Coronary artery (tissue), 2 donors: ENCODE measurements at regions not wholly inside any gene's neighbourhood (a gene's known extent, or its start where the extent isn't known, plus 50 kb on each side); places are given as distances from the start of the nearest gene placed in this dataset.
"Not testable (repeated sequence)": the region's sequence is repeated elsewhere in the genome, so short reads cannot be mapped to it uniquely, and the experiment has no call there.

Experiments used
- DNase-seq: peaks from one replicate; pipeline ENCODE4 v3.0.0-alpha.2; 2017; ENCODE audit warnings: low spot score
- H3K27ac ChIP-seq, 2 donors: fragments of 200-600 bp; sonication (generic); one replicate each; pipeline ENCODE4 v1.5.1; 2016 to 2019
- H3K4me3 ChIP-seq: fragments of 200-600 bp; sonication (generic); 2 replicates; pipeline ENCODE4 v1.5.1; 2016; ENCODE audit warnings: mild to moderate bottlenecking, moderate library complexity
- CTCF ChIP-seq: fragments of 200-600 bp; sonication (generic); IDR thresholded peaks from one replicate; pipeline ENCODE4 v1.5.1; 2019; ENCODE audit warnings: antibody characterized with exemption

GRCh38 chr4:19496756-19497155 lies 754.9 kb upstream of the SLIT2 start:
- no peak for DNase-seq
- no peak for TF ChIP-seq CTCF
- no peak overlapping the region for H3K4me3 ChIP-seq
- no peak overlapping the region for H3K27ac ChIP-seq

- TF ChIP-seq CTCF = no peak
- Histone ChIP-seq H3K27ac (no peak overlapping the region), H3K4me3 (no peak overlapping the region)
- DNase-seq = no peak
Observed at GRCh38 chr4:19494961-19495360, 756.7 kb upstream of the SLIT2 start.

DNA sequence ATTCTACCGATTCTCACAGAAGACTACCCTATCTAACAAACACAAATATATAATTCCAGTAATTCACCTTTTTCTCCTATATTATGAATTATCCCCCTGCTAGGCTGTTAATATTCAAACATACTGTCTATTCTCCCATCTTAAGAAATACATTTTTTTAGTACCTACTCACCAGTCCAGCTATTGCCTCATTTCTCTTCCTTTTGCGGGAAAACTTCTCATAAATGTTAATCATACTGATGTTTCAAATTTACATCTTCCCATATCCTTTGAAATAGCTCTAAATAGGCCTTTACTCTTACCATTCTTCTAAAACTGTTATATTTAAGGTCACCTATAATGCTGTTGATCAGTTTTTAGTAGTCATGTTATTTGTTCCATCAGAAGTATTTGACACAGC lies 759.1 kb upstream of the SLIT2 start:
- no peak for TF ChIP-seq CTCF
- Histone ChIP-seq H3K4me3 (no peak overlapping the region), H3K27ac (no peak overlapping the region)
- no peak for DNase-seq

DNA sequence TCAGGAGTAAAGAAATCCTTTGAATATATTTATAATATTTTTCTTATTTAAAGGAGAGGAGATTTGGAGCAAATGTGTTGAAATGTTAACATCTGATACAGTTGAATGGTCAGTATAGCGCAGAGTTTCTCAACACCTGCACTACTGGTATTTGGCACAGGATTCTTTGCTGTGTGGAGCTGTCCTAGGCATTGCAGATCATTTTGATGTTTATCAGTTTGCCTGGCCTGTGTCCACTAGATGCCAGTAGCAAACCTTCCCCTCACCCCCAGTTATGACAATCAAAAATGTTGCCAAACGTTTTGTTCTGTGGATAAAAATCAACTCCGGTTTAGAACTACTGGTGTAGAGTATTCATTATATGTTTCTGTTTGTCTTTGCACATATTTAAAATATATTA lies 765.3 kb upstream of the SLIT2 start:
- no peak overlapping the region for H3K27ac ChIP-seq
- no peak overlapping the region for H3K4me3 ChIP-seq
- no peak for DNase-seq
- TF ChIP-seq CTCF = no peak

GRCh38 chr4:19478791-19479190 lies 772.9 kb upstream of the SLIT2 start:
- H3K4me3 ChIP-seq = no peak overlapping the region
- no peak for TF ChIP-seq CTCF
- no peak for DNase-seq
- no peak overlapping the region for H3K27ac ChIP-seq

DNA sequence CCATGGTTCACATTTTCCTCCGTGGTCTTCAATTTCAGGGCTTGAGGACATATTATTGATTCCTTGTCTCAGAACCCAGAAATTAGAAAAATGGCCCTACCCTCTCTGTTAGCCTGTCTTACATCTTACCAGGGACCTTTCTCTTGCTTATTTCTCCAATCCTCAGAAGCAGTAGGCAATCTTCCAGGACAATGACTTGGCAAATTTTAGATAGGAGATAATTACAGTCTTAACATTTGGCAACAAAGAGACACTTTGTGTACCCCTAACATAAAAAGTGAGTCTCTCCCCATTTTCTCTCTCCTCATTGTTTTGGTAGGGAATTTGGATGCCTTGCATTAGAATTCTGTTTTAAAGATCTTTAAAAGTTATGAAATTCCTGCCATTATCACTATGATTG lies 778.1 kb upstream of the SLIT2 start:
- no peak overlapping the region for H3K27ac ChIP-seq
- H3K4me3 ChIP-seq = no peak overlapping the region
- no peak for TF ChIP-seq CTCF
- no peak for DNase-seq

DNA sequence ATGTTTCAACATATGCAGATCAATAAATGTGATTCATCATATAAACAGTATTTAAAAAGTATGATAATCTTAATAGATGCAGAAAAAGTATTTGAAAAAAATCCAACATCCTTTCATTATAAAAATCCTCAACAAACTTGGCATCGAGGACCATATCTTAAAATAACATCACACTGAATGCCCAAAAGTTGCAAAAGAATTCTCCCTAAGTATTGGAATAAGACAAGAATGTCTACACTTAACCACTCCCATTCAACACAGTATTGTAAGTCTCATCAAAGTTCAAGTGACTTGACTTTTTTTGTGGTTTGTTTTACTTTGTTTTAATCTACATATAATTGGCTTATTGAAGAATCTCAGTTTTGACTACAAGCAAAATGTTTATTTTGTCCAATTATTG lies 779.0 kb upstream of the SLIT2 start:
- no peak for TF ChIP-seq CTCF
- H3K27ac ChIP-seq = no peak overlapping the region
- no peak for DNase-seq
- H3K4me3 ChIP-seq = no peak overlapping the region

DNA sequence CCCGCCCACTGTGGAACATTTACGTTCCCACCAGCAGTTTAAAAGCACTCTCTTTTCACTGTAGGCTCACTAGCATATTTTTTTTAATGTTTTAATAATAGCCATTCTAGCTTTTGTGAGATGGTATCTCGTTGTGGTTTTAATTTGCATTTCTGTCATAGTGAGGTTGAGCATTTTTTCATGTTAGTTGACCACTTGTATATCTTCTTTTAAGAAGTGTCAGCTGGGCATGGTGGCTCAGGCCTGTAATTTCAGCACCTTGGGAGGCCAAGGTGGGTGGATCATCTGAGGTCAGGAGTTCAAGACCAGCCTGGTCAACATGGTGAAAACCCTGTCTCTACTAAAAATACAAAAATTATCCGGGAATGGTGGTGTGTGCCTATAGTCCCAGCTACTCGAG lies 781.7 kb upstream of the SLIT2 start:
- H3K4me3 ChIP-seq, H3K27ac ChIP-seq, DNase-seq: not testable (repeated sequence)
